GM18505 (cell line): ENCODE measurements at regions not wholly inside any gene's neighbourhood (a gene's known extent, or its start where the extent isn't known, plus 50 kb on each side); places are given as distances from the start of the nearest gene placed in this dataset.

Experiments used
- ATAC-seq: cut with Tn5 transposase; IDR thresholded peaks from one replicate; pipeline ENCODE4 v1.9.1; 2021; ENCODE audit not compliant: unreplicated experiment
- POLR2A ChIP-seq: IDR thresholded peaks from 4 replicates; pipeline ENCODE4 v1.6.1; 2011; ENCODE audit warnings: borderline replicate concordance; ENCODE audit not compliant: insufficient read depth, insufficient read length; ENCODE audit errors: extremely low read depth

DNA sequence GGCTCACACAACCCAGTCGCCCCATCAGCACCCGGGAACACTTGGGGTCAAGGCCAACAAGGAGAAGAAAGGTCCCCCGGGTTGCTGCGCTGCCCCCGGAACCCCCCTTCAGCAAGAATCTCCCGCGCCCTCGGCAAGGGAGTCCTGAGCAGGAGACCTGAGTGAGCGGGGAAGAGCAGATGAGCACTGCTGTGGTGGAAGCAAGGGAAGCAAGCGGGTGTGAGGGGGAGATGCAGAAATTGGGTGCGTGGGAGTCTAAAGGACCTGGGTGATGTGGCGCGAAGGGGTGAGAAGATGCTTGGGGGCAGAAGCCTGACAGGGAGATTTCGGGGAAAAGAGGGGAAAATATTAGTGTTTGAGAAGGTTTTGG, 105.5 kb upstream of the PRB2 start:
- TF ChIP-seq POLR2A, result no peak

DNA sequence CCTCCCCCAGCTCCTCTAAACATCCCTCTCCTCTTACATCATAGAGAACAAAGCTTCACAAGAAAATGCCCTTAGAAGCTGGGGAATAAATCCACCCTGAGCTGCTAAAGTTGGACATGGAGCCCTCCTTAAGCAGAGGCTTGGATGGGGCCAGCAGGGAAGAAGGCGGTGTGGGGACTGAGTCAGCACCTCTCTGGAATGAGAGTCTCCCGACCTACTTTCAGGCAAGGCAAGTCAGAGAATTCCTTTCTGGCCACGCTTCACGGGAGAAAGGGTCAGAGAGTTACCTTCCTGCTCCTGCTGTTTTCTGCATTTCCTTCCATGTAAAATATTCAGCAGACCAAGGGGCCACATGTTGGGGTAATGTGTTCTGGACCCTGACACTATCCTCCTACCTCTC, 113.3 kb upstream of the PRB2 start:
- no peak for ATAC-seq
- no peak for TF ChIP-seq POLR2A

More for the DNA sequence above, 105.5 kb upstream of the PRB2 start:
- no peak for ATAC-seq

DNA sequence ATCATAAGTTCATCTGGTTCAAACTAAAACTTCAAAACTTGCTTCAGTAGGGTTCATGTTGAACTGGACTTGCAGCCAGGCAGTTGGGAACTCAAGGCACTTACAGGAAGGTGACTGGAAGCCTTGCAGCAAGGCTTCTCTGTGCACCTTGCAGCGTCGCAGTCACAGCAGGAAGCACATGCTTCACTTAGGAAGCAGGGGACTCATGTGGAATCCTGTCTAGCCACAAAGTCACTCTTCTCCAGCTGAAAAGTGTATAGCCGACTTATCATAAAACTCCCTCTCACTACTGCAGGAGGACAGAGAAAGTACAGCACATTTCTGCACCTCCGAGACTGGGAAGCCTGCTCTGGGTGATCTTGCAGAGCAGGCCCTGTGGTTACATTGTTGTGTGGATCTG, 114.0 kb upstream of the PRB2 start:
- no peak for TF ChIP-seq POLR2A
- no peak for ATAC-seq

DNA sequence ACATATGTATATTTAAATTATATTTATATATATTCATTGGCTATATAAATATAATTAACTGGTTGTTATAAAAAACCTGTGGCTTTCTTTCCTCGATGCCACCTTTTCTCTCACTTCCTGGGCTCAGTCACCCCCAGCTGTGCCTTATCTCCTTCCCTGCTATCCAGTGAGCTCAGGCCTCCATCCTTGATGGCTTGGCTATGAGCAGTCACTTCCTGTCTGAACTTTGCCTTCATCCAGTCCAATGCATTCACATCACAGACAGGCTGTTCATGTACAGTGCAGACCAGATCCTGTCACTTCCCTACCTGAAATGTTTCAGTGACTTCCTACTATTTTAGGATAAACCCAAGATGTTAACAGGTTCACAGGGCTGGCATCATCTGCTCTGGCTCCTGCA, 115.3 kb upstream of the PRB2 start:
- TF ChIP-seq POLR2A, result no peak
- ATAC-seq, result no peak

DNA sequence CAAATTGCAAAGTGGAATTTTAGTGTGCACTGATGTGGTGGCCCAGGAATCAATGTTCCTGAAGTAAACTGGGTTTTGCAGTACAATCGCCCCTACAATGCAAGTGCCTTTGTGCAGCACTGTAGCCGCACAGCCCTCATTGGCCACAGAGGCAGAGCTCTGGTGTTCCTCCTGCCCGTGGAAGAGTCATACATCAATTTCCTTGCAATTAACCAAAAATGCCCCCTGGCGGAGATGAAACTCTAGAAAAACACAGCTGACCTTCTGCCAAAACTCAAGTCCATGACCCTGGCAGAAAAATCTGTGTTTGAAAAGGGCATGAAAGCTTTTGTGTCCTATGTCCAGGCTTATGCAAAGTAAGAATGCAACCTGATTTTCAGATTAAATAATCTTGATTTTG, 117.9 kb upstream of the PRB2 start:
- TF ChIP-seq POLR2A, result no peak
- ATAC-seq, result no peak

DNA sequence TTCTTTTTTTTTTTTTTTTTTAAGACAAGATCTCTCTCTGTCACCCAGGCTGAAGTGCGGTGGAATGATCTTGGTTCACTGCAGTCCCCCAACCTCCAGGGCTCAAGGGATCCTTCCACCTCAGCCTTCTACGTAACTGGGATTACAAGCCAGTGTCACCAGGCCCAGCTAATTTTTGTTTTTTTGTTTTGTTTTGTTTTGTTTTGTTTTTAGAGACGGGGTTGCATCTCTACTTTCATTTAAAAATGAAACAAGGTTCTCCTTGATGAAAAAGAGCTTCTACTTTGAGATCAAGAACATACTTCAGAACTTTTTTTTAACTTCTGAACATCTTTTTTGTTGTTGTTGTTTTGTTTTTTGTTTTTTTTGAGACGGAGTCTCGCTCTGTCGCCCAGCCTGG, 121.7 kb upstream of the PRB2 start:
- TF ChIP-seq POLR2A, result no peak
- no peak for ATAC-seq

DNA sequence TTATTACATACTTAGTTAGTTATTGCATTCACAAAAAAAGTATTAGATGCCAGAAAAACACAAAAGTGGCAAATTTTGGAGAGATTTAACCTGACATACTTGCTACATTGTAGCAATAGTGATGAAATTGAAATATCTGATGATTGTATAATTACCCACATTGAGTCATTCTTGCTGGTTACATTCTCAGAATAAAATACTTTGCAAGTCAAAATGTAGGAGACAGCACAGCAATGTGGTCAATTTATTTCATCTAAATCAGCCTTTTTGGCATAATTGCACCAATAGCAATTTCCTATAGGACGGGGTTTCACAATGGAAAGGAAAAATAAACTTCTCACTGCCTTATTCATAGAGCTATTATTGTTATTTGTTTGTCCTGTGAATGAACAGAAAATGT, 125.0 kb upstream of the ETV6 start:
- ATAC-seq, result no peak
- TF ChIP-seq POLR2A, result no peak

DNA sequence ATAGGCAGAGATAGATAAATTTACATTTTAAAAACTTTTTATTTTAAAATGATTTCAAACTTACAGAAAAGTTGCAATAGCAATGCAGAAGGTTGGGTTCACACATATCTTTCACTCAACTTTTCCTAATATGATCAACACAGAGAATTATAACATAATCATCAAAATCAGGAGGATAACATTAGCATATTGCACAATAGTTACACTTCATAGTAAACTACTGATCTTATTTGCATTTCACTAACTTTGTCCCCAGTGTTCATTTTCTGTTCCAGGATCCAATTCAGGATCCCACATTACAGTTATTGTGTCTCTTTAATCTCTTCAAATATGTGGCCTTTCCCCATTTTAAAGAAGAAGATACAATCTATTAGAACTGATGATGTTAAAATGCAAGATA, 115.4 kb upstream of the ETV6 start:
- no peak for ATAC-seq
- TF ChIP-seq POLR2A, result no peak

DNA sequence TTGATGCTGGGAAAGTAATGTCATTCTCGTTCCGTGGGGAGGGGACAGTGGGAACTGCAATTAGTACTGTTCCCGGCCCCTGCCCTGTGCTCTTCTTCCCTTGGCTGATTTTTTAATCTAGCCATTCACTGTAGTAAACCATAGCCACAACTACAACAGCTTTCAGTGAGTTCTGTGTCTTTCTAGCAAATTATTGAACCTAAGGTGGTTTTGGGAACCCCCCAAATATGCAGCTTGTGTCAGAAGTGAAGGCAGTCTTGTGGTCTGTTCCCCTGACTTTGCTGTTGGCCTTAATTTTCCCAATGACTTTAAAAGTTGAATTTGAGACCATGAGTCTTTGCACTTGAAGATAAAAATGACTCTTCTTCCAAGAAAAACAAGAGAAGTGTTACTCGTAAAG, 114.3 kb upstream of the ETV6 start:
- TF ChIP-seq POLR2A, result no peak
- ATAC-seq, result no peak

DNA sequence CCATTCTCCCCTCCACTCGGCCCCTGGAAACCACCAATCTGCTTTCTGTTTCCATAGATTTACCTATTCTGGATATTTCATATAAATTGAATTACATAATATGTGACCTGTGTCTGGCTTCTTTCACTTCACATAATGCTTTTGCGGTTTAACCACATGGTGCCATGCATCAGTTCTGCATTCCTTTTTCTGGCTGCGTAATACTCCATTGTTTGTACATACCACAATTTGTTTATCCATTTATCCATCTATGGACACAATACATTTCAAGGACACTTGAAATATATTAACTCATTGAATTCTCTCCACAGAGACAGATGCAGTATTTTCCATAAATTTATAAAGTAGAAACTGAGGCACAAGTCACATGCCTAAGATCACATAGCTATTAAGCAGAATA, 110.3 kb upstream of the ETV6 start:
- no peak for ATAC-seq
- no peak for TF ChIP-seq POLR2A

DNA sequence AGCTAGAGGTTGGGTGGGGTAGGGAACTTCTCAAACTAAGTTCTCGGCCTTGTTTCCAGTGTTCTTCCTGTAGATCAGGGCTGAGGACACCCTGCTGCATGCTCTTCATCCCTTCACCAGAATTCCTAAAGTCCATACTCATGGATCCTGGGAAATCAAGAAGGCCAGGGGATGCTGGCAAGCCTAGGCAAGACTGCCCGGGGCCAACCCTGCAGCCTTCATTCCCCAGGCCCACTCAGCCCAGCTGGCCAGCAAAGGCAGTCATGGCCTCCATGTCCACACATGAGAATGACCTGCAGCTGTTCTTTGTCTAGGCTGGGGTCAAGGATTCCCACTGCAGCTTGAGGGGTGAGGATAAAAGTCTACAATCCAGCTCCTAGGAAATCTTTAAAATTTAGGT, 109.3 kb upstream of the ETV6 start:
- TF ChIP-seq POLR2A, result no peak
- ATAC-seq, result no peak

DNA sequence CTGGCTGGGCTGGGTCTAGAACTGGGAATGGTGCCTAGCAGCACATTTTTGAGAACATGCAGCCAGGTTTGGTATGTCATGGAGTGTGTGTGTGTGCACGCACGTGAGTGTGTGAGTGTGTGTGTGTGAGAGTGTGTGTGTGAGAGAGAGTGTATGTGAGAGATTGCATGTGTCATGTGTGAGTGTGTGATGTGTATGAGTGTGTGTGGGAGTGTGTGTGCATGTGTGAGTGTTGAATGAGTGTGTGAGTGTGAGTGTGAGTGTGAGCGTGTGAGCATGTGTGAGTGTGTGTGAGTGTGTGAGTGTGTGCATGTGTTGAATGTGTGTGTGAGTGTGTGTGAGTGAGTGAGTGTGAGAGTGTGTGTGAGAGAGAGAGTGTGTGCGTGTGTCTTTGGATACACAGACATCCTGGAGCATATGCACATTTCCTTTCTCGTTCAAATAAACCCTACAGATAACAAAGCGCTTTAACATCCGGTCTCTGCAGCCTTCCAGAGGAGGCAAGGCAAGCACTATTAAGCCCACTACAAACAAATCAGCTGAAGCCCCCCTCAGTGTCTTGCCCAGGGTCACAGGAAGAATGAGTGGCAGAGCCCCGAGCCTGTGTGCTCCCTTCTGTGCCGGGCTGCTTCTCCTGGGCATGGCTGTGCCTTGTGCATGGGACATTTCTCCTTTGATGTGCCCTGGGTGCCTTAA, 108.7 kb upstream of the ETV6 start:
- no peak for ATAC-seq
- no peak for TF ChIP-seq POLR2A

DNA sequence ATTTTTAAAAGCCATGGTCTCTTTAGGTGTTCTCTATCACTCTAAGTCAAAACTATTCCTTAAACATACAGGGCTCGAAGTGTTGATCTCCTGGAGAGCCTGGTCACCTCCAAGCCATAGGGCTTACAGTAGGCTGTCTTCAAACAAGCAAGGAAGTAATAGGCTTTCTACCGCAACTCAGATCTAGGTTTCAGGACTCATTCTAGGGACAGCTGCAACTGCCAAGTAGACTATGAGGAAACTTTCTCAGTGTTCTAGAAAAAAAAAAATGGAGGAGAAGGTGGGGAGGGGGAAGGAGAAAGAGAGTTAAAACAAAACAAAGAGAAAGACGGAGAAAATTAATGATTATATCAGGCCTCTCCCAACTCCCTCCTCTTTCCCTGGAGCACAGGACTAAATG, 106.9 kb upstream of the ETV6 start:
- no peak for ATAC-seq
- TF ChIP-seq POLR2A, result no peak

DNA sequence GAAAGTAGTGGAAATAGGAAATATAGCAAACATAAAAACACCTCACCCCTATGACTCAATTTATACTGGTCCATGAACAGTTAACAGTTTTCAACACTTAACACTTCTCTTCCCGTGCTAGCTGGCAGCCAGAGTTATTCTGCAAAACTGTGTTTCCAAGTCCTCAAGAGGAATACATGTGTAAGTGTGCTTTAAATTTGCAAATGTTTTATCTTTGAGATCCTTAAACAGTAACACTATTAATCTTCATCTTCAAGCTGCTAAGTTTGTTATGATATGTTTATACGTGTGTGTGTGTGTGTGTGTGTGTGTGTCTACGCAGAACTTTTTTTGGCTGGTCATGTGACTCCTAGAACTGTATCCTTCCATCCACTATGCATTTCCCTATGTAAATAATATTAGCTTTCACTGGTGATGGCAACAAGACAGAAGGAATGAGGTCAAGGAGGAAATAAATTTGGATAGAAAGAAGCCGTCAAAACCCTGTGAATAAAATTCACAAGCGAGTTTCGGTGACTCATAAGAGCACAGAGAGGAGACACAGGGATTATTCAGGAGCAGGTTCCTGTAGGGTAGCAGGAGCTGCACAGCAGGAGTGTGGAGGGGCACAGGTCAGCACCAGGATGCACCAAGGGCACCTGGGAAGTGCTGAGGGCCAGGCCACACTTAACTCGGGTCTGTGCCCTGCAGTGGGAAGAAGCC, 105.9 kb upstream of the ETV6 start:
- ATAC-seq, result no peak
- TF ChIP-seq POLR2A, result no peak
